H9 (cell line): ENCODE measurements at regions not wholly inside any gene's neighbourhood (a gene's known extent, or its start where the extent isn't known, plus 50 kb on each side); places are given as distances from the start of the nearest gene placed in this dataset.
"Not testable (repeated sequence)": the region's sequence is repeated elsewhere in the genome, so short reads cannot be mapped to it uniquely, and the experiment has no call there.

Experiments used
- DNase-seq: peaks from one replicate; pipeline ENCODE4 v3.0.0-alpha.2; 2017
- H2AFZ ChIP-seq: one replicate; pipeline ENCODE4 v1.6.1; 2013; ENCODE audit warnings: mild to moderate bottlenecking, low read length, control low read depth, moderate library complexity
- H2AK5ac ChIP-seq: 2 replicates; pipeline ENCODE4 v1.6.1; 2013; ENCODE audit warnings: low read length, control low read depth, mixed read lengths; ENCODE audit not compliant: insufficient read length
- H2BK120ac ChIP-seq: one replicate; pipeline ENCODE4 v1.6.1; 2013; ENCODE audit warnings: low read depth, mild to moderate bottlenecking, low read length, control low read depth, inconsistent platforms; ENCODE audit not compliant: poor library complexity, severe bottlenecking
- H2BK12ac ChIP-seq: 2 replicates; pipeline ENCODE4 v1.6.1; 2013; ENCODE audit warnings: low read length, control low read depth, mixed read lengths, low read depth; ENCODE audit not compliant: insufficient read length
- H2BK15ac ChIP-seq: 2 replicates; pipeline ENCODE4 v1.6.1; 2013; ENCODE audit warnings: low read depth, low read length, control low read depth
- H2BK20ac ChIP-seq: one replicate; pipeline ENCODE4 v1.6.1; 2013; ENCODE audit warnings: low read depth, mild to moderate bottlenecking, low read length, control low read depth, inconsistent platforms; ENCODE audit not compliant: poor library complexity, severe bottlenecking
- H2BK5ac ChIP-seq: 2 replicates; pipeline ENCODE4 v1.6.1; 2013; ENCODE audit warnings: low read length, control low read depth, mixed read lengths; ENCODE audit not compliant: insufficient read length
- H3K14ac ChIP-seq: 2 replicates; pipeline ENCODE4 v1.6.1; 2013; ENCODE audit warnings: low read length, control low read depth; ENCODE audit not compliant: insufficient read depth
- H3K18ac ChIP-seq: 2 replicates; pipeline ENCODE4 v1.6.1; 2013; ENCODE audit warnings: low read depth, mild to moderate bottlenecking, mixed read lengths, low read length, control low read depth; ENCODE audit not compliant: insufficient read length
- H3K23ac ChIP-seq: 2 replicates; pipeline ENCODE4 v1.6.1; 2013; ENCODE audit warnings: low read length, control low read depth, mixed read lengths, low read depth; ENCODE audit not compliant: insufficient read length
- H3K23me2 ChIP-seq: 2 replicates; pipeline ENCODE4 v1.6.1; 2013; ENCODE audit warnings: low read depth, mild to moderate bottlenecking, mixed read lengths, low read length, control low read depth; ENCODE audit not compliant: insufficient read length, poor library complexity, severe bottlenecking
- H3K27ac ChIP-seq: 2 replicates; pipeline ENCODE4 v1.5.1; 2013; ENCODE audit warnings: low read length, control low read depth, mixed read lengths, low read depth; ENCODE audit not compliant: insufficient read length
- H3K27me3 ChIP-seq: 2 replicates; pipeline ENCODE4 v1.6.1; 2013; ENCODE audit warnings: low read length, control low read depth, inconsistent platforms; ENCODE audit not compliant: insufficient read depth
- H3K4ac ChIP-seq: 2 replicates; pipeline ENCODE4 v1.6.1; 2013; ENCODE audit warnings: low read depth, mild to moderate bottlenecking, control low read depth, inconsistent platforms, low read length, moderate library complexity
- H3K4me1 ChIP-seq: 2 replicates; pipeline ENCODE4 v1.6.1; 2013; ENCODE audit warnings: low read length, control low read depth, inconsistent platforms; ENCODE audit not compliant: insufficient read depth
- H3K4me2 ChIP-seq: 2 replicates; pipeline ENCODE4 v1.6.1; 2013; ENCODE audit warnings: low read length, control low read depth, mixed read lengths; ENCODE audit not compliant: insufficient read length, insufficient read depth
- H3K56ac ChIP-seq: 2 replicates; pipeline ENCODE4 v1.6.1; 2013; ENCODE audit warnings: low read depth, mild to moderate bottlenecking, mixed read lengths, low read length, control low read depth; ENCODE audit not compliant: insufficient read length
- H3K79me1 ChIP-seq: 2 replicates; pipeline ENCODE4 v1.6.1; 2013; ENCODE audit warnings: low read depth, mild to moderate bottlenecking, moderate library complexity, low read length, control low read depth, inconsistent platforms; ENCODE audit not compliant: insufficient read depth, poor library complexity, severe bottlenecking
- H3K79me2 ChIP-seq: 2 replicates; pipeline ENCODE4 v1.6.1; 2013; ENCODE audit warnings: low read length, control low read depth, inconsistent platforms; ENCODE audit not compliant: insufficient read depth
- H3K9ac ChIP-seq: 2 replicates; pipeline ENCODE4 v1.6.1; 2013; ENCODE audit warnings: low read length, control low read depth, mixed read lengths; ENCODE audit not compliant: insufficient read length; ENCODE audit errors: extremely low read depth
- H3K9me3 ChIP-seq: one replicate; pipeline ENCODE4 v1.6.1; 2013; ENCODE audit warnings: low read depth, low read length, inconsistent platforms; ENCODE audit not compliant: control insufficient read depth
- H3T11ph ChIP-seq: one replicate; pipeline ENCODE4 v1.6.1; 2013; ENCODE audit warnings: mild to moderate bottlenecking, low read length, control low read depth, inconsistent platforms
- H4K20me1 ChIP-seq: one replicate; pipeline ENCODE4 v1.6.1; 2013; ENCODE audit not compliant: control insufficient read depth, insufficient read length, insufficient read depth
- H4K5ac ChIP-seq: 2 replicates; pipeline ENCODE4 v1.6.1; 2013; ENCODE audit warnings: low read depth, mild to moderate bottlenecking, mixed read lengths, low read length, control low read depth; ENCODE audit not compliant: insufficient read length
- H4K8ac ChIP-seq: replicated peaks from 2 replicates; pipeline ENCODE4 v1.6.1; 2013; ENCODE audit warnings: low read length, control low read depth, mixed read lengths, low read depth; ENCODE audit not compliant: insufficient read length
- H4K91ac ChIP-seq: 2 replicates; pipeline ENCODE4 v1.6.1; 2013; ENCODE audit warnings: low read depth, mild to moderate bottlenecking, moderate library complexity, mixed read lengths, low read length, control low read depth; ENCODE audit not compliant: insufficient read length
- H3K27ac Mint-ChIP-seq, 3 experiments: 2 replicates in 2 of 3; 3 replicates in 1 of 3; pipeline ENCODE4 v1.8.0; 2020 to 2021; ENCODE audit warnings: mixed read lengths in 3 of 3, mild to moderate bottlenecking in 1 of 3, moderate library complexity in 1 of 3
- H3K27me3 Mint-ChIP-seq: 2 replicates; pipeline ENCODE4 v1.8.0; 2021; ENCODE audit warnings: low read depth, mild to moderate bottlenecking, moderate library complexity, mixed read lengths
- H3K36me3 Mint-ChIP-seq, 3 experiments: 2 replicates in 2 of 3; 3 replicates in 1 of 3; pipeline ENCODE4 v1.8.0; 2020 to 2021; ENCODE audit warnings: low read depth in 3 of 3, mixed read lengths in 3 of 3; ENCODE audit not compliant: insufficient read depth in 1 of 3
- H3K4me1 Mint-ChIP-seq, 2 experiments: 2 replicates each; pipeline ENCODE4 v1.8.0; 2020; ENCODE audit warnings: mixed read lengths in 2 of 2
- H3K4me3 Mint-ChIP-seq, 2 experiments: 2 replicates in 1 of 2; 3 replicates in 1 of 2; pipeline ENCODE4 v1.8.0; 2020 to 2021; ENCODE audit warnings: mild to moderate bottlenecking in 2 of 2, mixed read lengths in 2 of 2, moderate library complexity in 1 of 2
- H3K9me3 Mint-ChIP-seq, 2 experiments: 2 replicates in 1 of 2; 3 replicates in 1 of 2; pipeline ENCODE4 v1.8.0; 2020; ENCODE audit warnings: mild to moderate bottlenecking in 2 of 2, mixed read lengths in 2 of 2, moderate library complexity in 1 of 2
- WGBS: extraction: QIAGEN DNeasy Blood & Tissue Kit; methylation state at CpG from one replicate; pipeline ENCODE4 v1.1.7; 2013; ENCODE audit warnings: missing lambda C conversion rate, low lambda C conversion rate, mixed read lengths; ENCODE audit not compliant: insufficient read length; ENCODE audit errors: extremely low coverage; 5-methylcytosine and 5-hydroxymethylcytosine counted together

DNA sequence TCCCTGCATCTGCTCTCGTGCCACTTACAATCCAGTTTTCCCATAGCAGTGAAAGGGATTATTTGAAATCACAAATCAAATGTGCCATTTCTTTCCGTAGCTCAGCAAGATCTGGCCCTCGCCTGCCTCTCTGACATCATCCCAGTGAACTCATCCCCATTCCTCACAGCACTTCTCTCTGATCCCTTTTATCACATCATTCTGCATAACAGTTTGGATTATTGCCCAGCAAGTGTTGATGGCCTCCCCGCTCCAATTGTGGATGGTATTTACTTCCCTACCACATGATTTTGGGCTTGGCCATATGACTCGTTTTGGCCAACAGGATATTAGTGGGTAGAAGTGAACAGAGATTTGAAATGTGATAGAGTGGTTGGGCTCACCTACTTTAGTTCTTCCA, 185.0 kb downstream of the NPIPA7 start:
- not testable (repeated sequence) for H3K23me2 ChIP-seq, H3K4me3 Mint-ChIP-seq, H3K27me3 Mint-ChIP-seq, H3K79me2 ChIP-seq, H3K4ac ChIP-seq, H2AFZ ChIP-seq, H3K23ac ChIP-seq, H2BK20ac ChIP-seq, H3K27ac Mint-ChIP-seq, H3K4me1 ChIP-seq, DNase-seq, H3K9ac ChIP-seq, H2BK15ac ChIP-seq, H3T11ph ChIP-seq, H4K8ac ChIP-seq, H4K5ac ChIP-seq, H2BK120ac ChIP-seq, H3K79me1 ChIP-seq, H3K18ac ChIP-seq, H3K36me3 Mint-ChIP-seq, H3K14ac ChIP-seq, H2BK12ac ChIP-seq, H3K27me3 ChIP-seq, H3K56ac ChIP-seq, H2BK5ac ChIP-seq, H4K91ac ChIP-seq, H4K20me1 ChIP-seq, H3K9me3 Mint-ChIP-seq, H3K4me1 Mint-ChIP-seq, H3K9me3 ChIP-seq, H2AK5ac ChIP-seq, H3K4me2 ChIP-seq, H3K27ac ChIP-seq
- no CpG with 5 or more reads among the region's 5 CpGs for WGBS

DNA sequence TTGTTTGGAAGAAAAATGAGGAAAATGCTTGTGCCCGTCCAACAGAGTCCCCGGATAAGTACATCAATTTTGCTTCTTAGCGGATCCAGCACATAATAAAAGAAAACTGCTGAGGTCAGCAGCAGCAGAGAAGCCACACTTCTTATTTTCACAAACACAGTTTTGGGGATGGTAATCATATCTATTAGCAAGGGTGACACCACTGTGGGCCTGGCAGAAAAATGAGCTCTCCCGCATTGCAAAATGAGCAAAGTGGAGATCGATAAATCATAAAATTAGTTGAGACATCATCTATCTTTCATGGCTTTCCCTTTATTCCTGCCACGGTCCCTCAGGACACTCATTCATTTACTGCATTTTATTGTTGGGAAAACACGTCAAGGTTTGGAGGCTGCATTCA, 186.4 kb downstream of the NPIPA7 start:
- no CpG with 5 or more reads among the region's 7 CpGs for WGBS
- H3K4me1 ChIP-seq, H3K4ac ChIP-seq, H2BK20ac ChIP-seq, H3K4me2 ChIP-seq, H4K20me1 ChIP-seq, H3K18ac ChIP-seq, H4K5ac ChIP-seq, H3K4me1 Mint-ChIP-seq, H4K8ac ChIP-seq, H2BK12ac ChIP-seq, H3K27me3 Mint-ChIP-seq, H2BK5ac ChIP-seq, H3K27ac ChIP-seq, H3K9me3 Mint-ChIP-seq, H2AK5ac ChIP-seq, H3K4me3 Mint-ChIP-seq, DNase-seq, H4K91ac ChIP-seq, H3K23ac ChIP-seq, H3K9ac ChIP-seq, H3K14ac ChIP-seq, H3T11ph ChIP-seq, H3K27me3 ChIP-seq, H2AFZ ChIP-seq, H3K56ac ChIP-seq, H3K23me2 ChIP-seq, H3K79me1 ChIP-seq, H3K79me2 ChIP-seq, H2BK15ac ChIP-seq, H2BK120ac ChIP-seq, H3K36me3 Mint-ChIP-seq, H3K27ac Mint-ChIP-seq, H3K9me3 ChIP-seq: not testable (repeated sequence)

DNA sequence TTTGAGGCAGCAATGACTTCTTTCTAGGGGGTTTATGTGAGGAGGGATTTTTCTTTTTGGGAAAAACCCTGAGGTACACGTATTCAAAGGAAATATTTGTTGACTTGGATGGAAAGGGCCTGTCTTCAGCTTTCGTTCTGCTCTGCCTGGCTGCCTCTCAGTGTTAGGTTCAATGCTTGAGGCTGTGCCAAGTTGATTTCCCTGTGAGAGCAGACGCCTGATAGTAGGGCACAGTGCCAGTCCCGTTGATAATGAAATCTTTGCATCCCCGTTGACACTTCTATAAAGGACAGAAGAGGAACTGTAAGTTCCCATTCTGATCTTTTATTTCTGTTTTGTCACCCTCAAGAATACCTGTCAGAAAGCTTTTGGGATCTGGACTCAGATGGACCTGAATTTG, 191.1 kb downstream of the NPIPA7 start:
- H2AK5ac ChIP-seq, H3K56ac ChIP-seq, H3K18ac ChIP-seq, H3K4me1 Mint-ChIP-seq, H3K27ac ChIP-seq, H2BK20ac ChIP-seq, H3K4me3 Mint-ChIP-seq, H3T11ph ChIP-seq, H3K36me3 Mint-ChIP-seq, H3K9me3 ChIP-seq, DNase-seq, H3K79me1 ChIP-seq, H4K5ac ChIP-seq, H2BK12ac ChIP-seq, H2BK5ac ChIP-seq, H3K23ac ChIP-seq, H2BK15ac ChIP-seq, H3K27me3 ChIP-seq, H3K14ac ChIP-seq, H2BK120ac ChIP-seq, H4K91ac ChIP-seq, H3K27ac Mint-ChIP-seq, H3K23me2 ChIP-seq, H2AFZ ChIP-seq, H3K27me3 Mint-ChIP-seq, H3K4ac ChIP-seq, H3K9me3 Mint-ChIP-seq, H3K4me2 ChIP-seq, H3K9ac ChIP-seq, H4K20me1 ChIP-seq, H3K79me2 ChIP-seq, H4K8ac ChIP-seq, H3K4me1 ChIP-seq: not testable (repeated sequence)
- no CpG with 5 or more reads among the region's 5 CpGs for WGBS
